K562 (cell line): ENCODE measurements at regions not wholly inside any gene's neighbourhood (a gene's known extent, or its start where the extent isn't known, plus 50 kb on each side); places are given as distances from the start of the nearest gene placed in this dataset.

Experiments
- ATAC-seq: fragments of 200-7000 bp; cut with Tn5 transposase; 3 replicates; pipeline ENCODE4 v1.9.1; 2020; ENCODE audit warnings: moderate library complexity
- BruUV-seq: library from RNA; stranded (reverse); fragments of 400-500 nt; replicated peaks from 2 replicates; lab custom pipeline; 2021; lab: Mats Ljungman, UMichigan
- CTCF ChIA-PET: fragments of 300-600 bp; formaldehyde crosslinking; extraction: SDS; loops from one replicate; lab custom pipeline; 2021; ENCODE audit warnings: low intra/inter-chr PET ratio; lab: Yijun Ruan, JAX
- POLR2A ChIA-PET: fragments of 300-600, 350-650 bp; sonication (Branson Sonifier 250); formaldehyde crosslinking; extraction: SDS; loops from one replicate; lab custom pipeline; 2021; ENCODE audit warnings: antibody characterized with exemption, inconsistent platforms; lab: Yijun Ruan, JAX
- DNase-seq, 4 experiments: peaks; one replicate each; pipeline versions ENCODE4 v3.0.0 to v3.0.0-alpha.2; 2011 to 2018; ENCODE audit warnings: low spot score in 3 of 4, mixed read lengths in 3 of 4; ENCODE audit errors: extremely low read depth in 1 of 4
- FAIRE-seq: peaks from 2 replicates; lab custom pipeline; 2011; peaks lifted over from hg19 to GRCh38; lab: Jason Lieb, UNC
- H2AFZ ChIP-seq: 2 replicates; pipeline ENCODE4 v1.6.0; 2011; ENCODE audit warnings: low read depth, low read length, control low read depth, inconsistent platforms
- H3K27ac ChIP-seq: fragments of 200-600 bp; 3 replicates; pipeline ENCODE4 v1.8.0; 2011; ENCODE audit warnings: low read depth, mild to moderate bottlenecking, control low read depth, inconsistent platforms, low read length, moderate library complexity, mixed read lengths; ENCODE audit errors: extremely low read depth
- H3K27me3 ChIP-seq, 2 experiments: fragments of 300-600 bp in 1 of 2; 2 replicates in 1 of 2; 3 replicates in 1 of 2; pipeline versions ENCODE4 v1.6.0 to v1.8.0; 2011; ENCODE audit warnings: inconsistent platforms in 2 of 2, low read length in 2 of 2, mild to moderate bottlenecking in 1 of 2, mixed read lengths in 1 of 2, moderate library complexity in 1 of 2; ENCODE audit not compliant: control insufficient read depth in 2 of 2, insufficient read depth in 2 of 2
- H3K36me3 ChIP-seq: fragments of 300-600 bp; 3 replicates; pipeline ENCODE4 v1.8.0; 2011; ENCODE audit warnings: mild to moderate bottlenecking, low read length, inconsistent platforms; ENCODE audit not compliant: control insufficient read depth, insufficient read depth
- H3K4me1 ChIP-seq, 2 experiments: fragments of 200-600 bp in 1 of 2; replicated peaks in 1 of 2; 2 replicates in 1 of 2; 3 replicates in 1 of 2; pipeline versions ENCODE4 v1.5.1 to v1.8.0; 2011; ENCODE audit warnings: inconsistent platforms in 2 of 2, low read length in 2 of 2, mild to moderate bottlenecking in 1 of 2, mixed read lengths in 1 of 2, moderate library complexity in 1 of 2; ENCODE audit not compliant: control insufficient read depth in 2 of 2, insufficient read depth in 2 of 2
- H3K4me2 ChIP-seq: 2 replicates; pipeline ENCODE4 v1.6.1; 2011; ENCODE audit warnings: low read length, control low read depth, inconsistent platforms, mixed read lengths; ENCODE audit not compliant: insufficient read depth
- H3K4me3 ChIP-seq: fragments of 200-600 bp; sonication (generic), shearing (Covaris generic); 2 replicates; pipeline ENCODE4 v1.5.1; 2016; ENCODE audit warnings: control low read depth, inconsistent platforms
- H3K79me2 ChIP-seq: fragments of 200-600 bp; 3 replicates; pipeline ENCODE4 v1.8.0; 2011; ENCODE audit warnings: low read length, inconsistent platforms; ENCODE audit not compliant: control insufficient read depth, insufficient read depth
- H3K9ac ChIP-seq, 2 experiments: 2 replicates each; pipeline versions ENCODE4 v1.6.0 to v1.6.1; 2011; ENCODE audit warnings: low read depth in 2 of 2, low read length in 2 of 2, control low read depth in 1 of 2, inconsistent platforms in 1 of 2, mild to moderate bottlenecking in 1 of 2, mixed read lengths in 1 of 2; ENCODE audit not compliant: insufficient read depth in 1 of 2
- H3K9me1 ChIP-seq: one replicate; pipeline ENCODE4 v1.6.0; 2011; ENCODE audit warnings: inconsistent platforms, mild to moderate bottlenecking, low read length, moderate library complexity; ENCODE audit not compliant: control insufficient read depth, insufficient read depth
- H3K9me3 ChIP-seq: replicated peaks from 2 replicates; pipeline ENCODE4 v1.5.1; 2011; ENCODE audit warnings: low read depth, low read length, inconsistent platforms; ENCODE audit not compliant: control insufficient read depth, insufficient read depth
- H4K20me1 ChIP-seq: replicated peaks from 2 replicates; pipeline ENCODE4 v1.6.1; 2011; ENCODE audit warnings: low read length, inconsistent platforms, mixed read lengths; ENCODE audit not compliant: control insufficient read depth, insufficient read depth
- CEBPZ ChIP-seq: fragments of 150-350 bp; IDR thresholded peaks from 2 replicates; pipeline ENCODE4 v1.6.1; 2014; ENCODE audit warnings: low read depth, mild to moderate bottlenecking, low read length, borderline replicate concordance
- HOMEZ ChIP-seq: fragments of 250-450 bp; sonication (Bioruptor Pico); IDR thresholded peaks from 2 replicates; pipeline ENCODE4 v1.4.0; 2020; ENCODE audit warnings: mild to moderate bottlenecking, moderate library complexity
- IRF1 ChIP-seq: sonication (generic); formaldehyde crosslinking; IDR thresholded peaks from 2 replicates; pipeline ENCODE4 v1.8.0; 2022; ENCODE audit warnings: missing genetic modification reagents, mild to moderate bottlenecking, borderline replicate concordance
- KAT8 ChIP-seq: fragments of 450-650 bp; IDR thresholded peaks from 2 replicates; pipeline ENCODE4 v1.6.1; 2016; ENCODE audit warnings: low read depth, mild to moderate bottlenecking
- POLR2B ChIP-seq: fragments of 450-650 bp; IDR thresholded peaks from 2 replicates; pipeline ENCODE4 v1.6.1; 2018; ENCODE audit warnings: low read depth; ENCODE audit not compliant: partially characterized antibody
- RREB1 ChIP-seq: fragments of 250-450 bp; sonication (Bioruptor Pico); IDR thresholded peaks from 2 replicates; pipeline ENCODE4 v1.4.0; 2020
- ZFP30 ChIP-seq: fragments of 250-450 bp; sonication (Bioruptor Pico); IDR thresholded peaks from 2 replicates; pipeline ENCODE4 v1.8.0; 2022; ENCODE audit warnings: moderate library complexity, mild to moderate bottlenecking, inconsistent platforms, borderline replicate concordance
- ZNF212 ChIP-seq: fragments of 450-650 bp; formaldehyde crosslinking; IDR thresholded peaks from 2 replicates; pipeline ENCODE4 v1.4.0; 2020; ENCODE audit warnings: mild to moderate bottlenecking
- ZNF436 ChIP-seq: fragments of 250-450, 450-650 bp; sonication (Bioruptor Pico); formaldehyde crosslinking; IDR thresholded peaks from 2 replicates; pipeline ENCODE4 v1.7.0; 2020; ENCODE audit warnings: mild to moderate bottlenecking
- ZSCAN32 ChIP-seq: fragments of 450-650 bp; formaldehyde crosslinking; IDR thresholded peaks from 2 replicates; pipeline ENCODE4 v1.4.0; 2020; ENCODE audit warnings: mild to moderate bottlenecking, moderate library complexity
- WGBS: fragments of 100-300 bp; shearing (Covaris generic); methylation state at CpG from one replicate; pipeline ENCODE4 v1.1.6; 2016; ENCODE audit warnings: low coverage, mixed read lengths; ENCODE audit not compliant: insufficient coverage; ENCODE audit errors: missing lambda C conversion rate; 5-methylcytosine and 5-hydroxymethylcytosine counted together
- in situ Hi-C: fragments of 300-500 bp; cut with MboI; formaldehyde crosslinking; loops from 4 replicates; pipeline ENCODE4 v1.15.0; 2018; ENCODE audit warnings: inconsistent platforms, mixed read lengths
- intact Hi-C: fragments of 100-400 bp; cut with micrococcal nuclease; formaldehyde crosslinking; loops from 2 replicates; pipeline ENCODE4 v1.14.2; 2022

DNA sequence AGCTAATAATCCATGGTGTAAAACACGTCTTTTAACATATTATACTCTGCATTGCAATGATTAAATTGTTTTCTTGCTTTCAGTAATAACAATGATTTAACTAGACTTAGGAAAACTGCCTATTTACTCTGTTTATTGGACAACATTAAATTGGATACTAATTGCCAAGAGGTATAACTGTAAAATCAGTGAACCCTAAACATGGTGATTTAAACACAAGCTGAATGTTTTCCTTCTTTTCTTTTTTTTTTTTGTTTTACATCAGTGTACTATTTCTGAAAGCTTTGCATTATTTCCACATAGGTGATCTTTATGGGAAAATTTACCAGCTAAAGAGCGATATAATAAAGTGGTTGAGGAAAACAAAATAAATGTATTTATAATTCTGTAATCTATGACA, 276.7 kb downstream of the PCDH7 start (continued):
- no peak for TF ChIP-seq CEBPZ

DNA sequence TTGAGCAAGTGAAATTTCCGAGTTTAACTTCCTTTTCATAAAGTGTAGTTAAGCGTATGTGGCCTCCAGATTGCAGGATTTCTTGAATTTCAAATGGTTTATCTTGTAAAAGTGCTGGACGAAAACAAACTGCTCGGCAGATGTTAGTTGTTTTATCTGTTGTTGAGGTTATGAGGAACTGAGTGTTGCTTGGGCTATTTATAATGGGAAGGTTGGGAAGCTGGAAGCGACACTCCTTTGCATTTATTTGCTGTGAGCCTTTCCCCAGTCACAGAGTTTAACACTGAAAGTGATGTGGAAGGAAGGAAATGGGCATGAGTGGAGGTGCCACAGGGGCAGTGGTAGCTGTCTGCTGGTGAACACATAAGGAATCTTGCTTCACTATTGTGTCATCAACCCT, 284.9 kb downstream of the PCDH7 start:
- Histone ChIP-seq H4K20me1 (no peaks in the 10 kb centered on the region), H3K27ac (no peak overlapping the region), H3K79me2 (no peaks in the 10 kb centered on the region), H2AFZ (no peak overlapping the region), H3K9ac (no peak overlapping the region), H3K36me3 (no peaks in the 10 kb centered on the region), H3K4me1 (no peaks in the 10 kb centered on the region), H3K4me3 (no peak overlapping the region), H3K4me2 (no peak overlapping the region), H3K9me3 (no peaks in the 10 kb centered on the region), H3K27me3 (no peaks in the 10 kb centered on the region), H3K9me1 (no peaks in the 10 kb centered on the region)
- ChIA-PET CTCF (no interaction called here), POLR2A (no interaction called here)
- BruUV-seq, result no TSS peak
- intact Hi-C loops (no loop called here), in situ Hi-C loops (no loop called here)
- DNase-seq (no peak), FAIRE-seq (no peak), ATAC-seq (no peak)
- 3% methylated on average over 5 of the region's 5 CpGs for WGBS
- no peak for TF ChIP-seq ZFP30 (CRISPR knock-in tag)
- no peak for TF ChIP-seq POLR2B
- TF ChIP-seq KAT8, result no peak
- no peak for TF ChIP-seq ZSCAN32
- TF ChIP-seq RREB1 (CRISPR knock-in tag), result no peak
- no peak for TF ChIP-seq ZNF436 (CRISPR knock-in tag)
- TF ChIP-seq IRF1, result no peak
- TF ChIP-seq ZNF212 (CRISPR knock-in tag), result no peak
- no peak for TF ChIP-seq HOMEZ (CRISPR knock-in tag)
